ENCODE measurements at regions not wholly inside any gene's neighbourhood (a gene's known extent, or its start where the extent isn't known, plus 50 kb on each side); places are given as distances from the start of the nearest gene placed in this dataset.

GRCh38 chr2:71277536-71278103, 50.7 kb upstream of the PAIP2B start:
- ChIA-PET POLR2A (interaction anchor here (1.9 kb wide), 1 partner anchor 54 kb away, joined by 6 read pairs; the partner anchor contains the start of gene ZNF638), CTCF (interaction anchor here (0.7 to 2.4 kb wide), 7 partner anchors 22 to 120 kb away, joined by 3 to 11 read pairs (median 6); partner anchors contain the start of genes PAIP2B and ZNF638)
- no peaks in the 10 kb centered on the region for H3K36me3 Mint-ChIP-seq (ENCODE audit: low read depth)
- peaks cover 2% of the 10 kb centered on the region for H3K9me3 Mint-ChIP-seq
- H3K4me3 Mint-ChIP-seq = peak overlapping the region; percentile 55
- no peak overlapping the region for H3K27ac Mint-ChIP-seq
- DNase-seq = peak; percentile 24
- peaks cover 14% of the 10 kb centered on the region for H3K4me1 Mint-ChIP-seq
- H3K27me3 Mint-ChIP-seq = peaks cover 80% of the 10 kb centered on the region

- POLR2A ChIA-PET = interaction anchor here (0.6 to 1.9 kb wide), 2 partner anchors 15 to 55 kb away, joined by 4 to 6 read pairs; partner anchors contain the start of gene ZNF638
- CTCF ChIA-PET = interaction anchor here (1.0 to 2.4 kb wide), 5 partner anchors 22 to 120 kb away, joined by 4 to 11 read pairs (median 8); partner anchors contain the start of genes PAIP2B and ZNF638
- peaks cover 2% of the 10 kb centered on the region for H3K9me3 Mint-ChIP-seq
- H3K36me3 Mint-ChIP-seq (ENCODE audit: low read depth) = no peaks in the 10 kb centered on the region
- DNase-seq = no peak
- peaks cover 14% of the 10 kb centered on the region for H3K4me1 Mint-ChIP-seq
- peak overlapping the region; percentile 55 for H3K4me3 Mint-ChIP-seq
- peaks cover 84% of the 10 kb centered on the region for H3K27me3 Mint-ChIP-seq
- no peak overlapping the region for H3K27ac Mint-ChIP-seq
These were observed 50.2 kb upstream of the PAIP2B start for GRCh38 chr2:71277147-71277475.

- POLR2A ChIA-PET = interaction anchor here (0.6 to 1.9 kb wide), 3 partner anchors 15 to 209 kb away, joined by 3 to 6 read pairs (median 4); partner anchors contain the start of gene ZNF638
- Mint-ChIP-seq H3K4me3 (peak overlapping the region; percentile 55), H3K4me1 (peaks cover 14% of the 10 kb centered on the region), H3K27ac (no peak overlapping the region), H3K27me3 (peaks cover 86% of the 10 kb centered on the region), H3K9me3 (peaks cover 2% of the 10 kb centered on the region), H3K36me3 (ENCODE audit: low read depth) (no peaks in the 10 kb centered on the region)
- peak; percentile 87 for DNase-seq
- CTCF ChIA-PET = interaction anchor here (1.0 to 2.4 kb wide), 5 partner anchors 23 to 119 kb away, joined by 4 to 11 read pairs (median 8); partner anchors contain the start of genes PAIP2B and ZNF638
These were observed 49.6 kb upstream of the PAIP2B start for GRCh38 chr2:71276311-71277146.

Data from activated CD4-positive, alpha-beta memory T cell treated with anti-CD3 and anti-CD28 coated beads, Interleukin-2, amount 10 ng/mL, durations not matched to agents 7 days and 5 days (primary cell).